Liver (tissue), 8 donors: ENCODE measurements at regions not wholly inside any gene's neighbourhood (a gene's known extent, or its start where the extent isn't known, plus 50 kb on each side); places are given as distances from the start of the nearest gene placed in this dataset.

ENCODE experiments used
- DNase-seq: peaks from one replicate; pipeline ENCODE4 v3.0.0-alpha.2; 2017; ENCODE audit warnings: low spot score
- H3K27ac ChIP-seq, 2 donors: one replicate each; pipeline ENCODE4 v1.7.0; 2013; ENCODE audit warnings: inconsistent platforms in 2 of 2, low read length in 2 of 2, control low read depth in 1 of 2, low read depth in 1 of 2, mild to moderate bottlenecking in 1 of 2
- H3K27me3 ChIP-seq, 4 donors: one replicate each; pipeline versions ENCODE4 v1.6.1 to v1.7.0; 2013; ENCODE audit warnings: low read length in 3 of 4, inconsistent platforms in 1 of 4, mild to moderate bottlenecking in 1 of 4, moderate library complexity in 1 of 4; ENCODE audit not compliant: control insufficient read depth in 4 of 4, insufficient read depth in 4 of 4
- H3K36me3 ChIP-seq, 4 donors: one replicate each; pipeline versions ENCODE4 v1.6.1 to v1.7.0; 2013; ENCODE audit warnings: low read length in 3 of 4, mild to moderate bottlenecking in 3 of 4, low read depth in 1 of 4, moderate library complexity in 1 of 4; ENCODE audit not compliant: control insufficient read depth in 4 of 4, insufficient read depth in 3 of 4
- H3K4me1 ChIP-seq, 4 donors: one replicate each; pipeline versions ENCODE4 v1.6.1 to v1.7.0; 2013; ENCODE audit warnings: low read length in 3 of 4, mild to moderate bottlenecking in 3 of 4, moderate library complexity in 1 of 4; ENCODE audit not compliant: control insufficient read depth in 4 of 4, insufficient read depth in 4 of 4
- H3K4me3 ChIP-seq, 3 donors: one replicate each; pipeline versions ENCODE4 v1.6.1 to v1.7.0; 2013; ENCODE audit warnings: low read length in 3 of 3, control low read depth in 1 of 3, low read depth in 1 of 3, mild to moderate bottlenecking in 1 of 3
- H3K9ac ChIP-seq, 2 donors: one replicate each; pipeline ENCODE4 v1.7.0; 2013; ENCODE audit warnings: low read length in 2 of 2, mild to moderate bottlenecking in 2 of 2, moderate library complexity in 2 of 2, control low read depth in 1 of 2, low read depth in 1 of 2
- H3K9me3 ChIP-seq, 4 donors: one replicate each; pipeline versions ENCODE4 v1.6.1 to v1.7.0; 2013; ENCODE audit warnings: low read length in 3 of 4; ENCODE audit not compliant: control insufficient read depth in 4 of 4
- FOXA1 ChIP-seq: IDR thresholded peaks from 2 replicates; pipeline ENCODE4 v1.6.1; 2016; ENCODE audit warnings: antibody characterized with exemption
- GABPA ChIP-seq, 2 donors: IDR thresholded peaks in 1 of 2; conservative IDR thresholded peaks in 1 of 2; 2 replicates each; pipeline ENCODE4 v1.6.1; 2016; ENCODE audit warnings: antibody characterized with exemption in 2 of 2, mild to moderate bottlenecking in 1 of 2, moderate library complexity in 1 of 2
- HNF4G ChIP-seq: IDR thresholded peaks from 2 replicates; pipeline ENCODE4 v1.6.1; 2016; ENCODE audit warnings: antibody characterized with exemption
- JUND ChIP-seq, 2 donors: IDR thresholded peaks; 2 replicates each; pipeline ENCODE4 v1.6.1; 2016; ENCODE audit warnings: antibody characterized with exemption in 2 of 2
- NR2F2 ChIP-seq: IDR thresholded peaks from 2 replicates; pipeline ENCODE4 v1.6.1; 2016; ENCODE audit warnings: antibody characterized with exemption
- RXRA ChIP-seq, 2 donors: IDR thresholded peaks; 2 replicates each; pipeline ENCODE4 v1.6.1; 2017 to 2018; ENCODE audit warnings: antibody characterized with exemption in 2 of 2, mild to moderate bottlenecking in 1 of 2
- SP1 ChIP-seq: IDR thresholded peaks from 2 replicates; pipeline ENCODE4 v1.6.1; 2018; ENCODE audit warnings: antibody characterized with exemption, mild to moderate bottlenecking
- TAF1 ChIP-seq: conservative IDR thresholded peaks from 2 replicates; pipeline ENCODE4 v1.6.1; 2016; ENCODE audit warnings: antibody characterized with exemption, mild to moderate bottlenecking
- YY1 ChIP-seq: IDR thresholded peaks from 2 replicates; pipeline ENCODE4 v1.6.1; 2016; ENCODE audit warnings: antibody characterized with exemption, mild to moderate bottlenecking
- WGBS: extraction: QIAGEN DNeasy Blood & Tissue Kit; methylation state at CpG from one replicate; pipeline ENCODE4 v1.1.7; 2013; 5-methylcytosine and 5-hydroxymethylcytosine counted together
- TF ChIP-seq, protein P1 (sequence below): IDR thresholded peaks from 2 replicates; pipeline ENCODE4 v1.6.1; 2016; ENCODE audit warnings: antibody characterized with exemption, mild to moderate bottlenecking
- TF ChIP-seq, protein P2 (sequence below): IDR thresholded peaks from 2 replicates; pipeline ENCODE4 v1.6.1; 2016; ENCODE audit warnings: antibody characterized with exemption
- TF ChIP-seq, protein P3 (sequence below): fragments of 150-350 bp; IDR thresholded peaks from 2 replicates; pipeline ENCODE4 v1.5.1; 2017; ENCODE audit warnings: improper control_type of control experiment, low read depth, low read length; ENCODE audit not compliant: missing input control
- donor health status: healthy.
- donor health status: healthy.
- donor health status: healthy.
- donor health status: healthy.
- donor health status: healthy.

DNA sequence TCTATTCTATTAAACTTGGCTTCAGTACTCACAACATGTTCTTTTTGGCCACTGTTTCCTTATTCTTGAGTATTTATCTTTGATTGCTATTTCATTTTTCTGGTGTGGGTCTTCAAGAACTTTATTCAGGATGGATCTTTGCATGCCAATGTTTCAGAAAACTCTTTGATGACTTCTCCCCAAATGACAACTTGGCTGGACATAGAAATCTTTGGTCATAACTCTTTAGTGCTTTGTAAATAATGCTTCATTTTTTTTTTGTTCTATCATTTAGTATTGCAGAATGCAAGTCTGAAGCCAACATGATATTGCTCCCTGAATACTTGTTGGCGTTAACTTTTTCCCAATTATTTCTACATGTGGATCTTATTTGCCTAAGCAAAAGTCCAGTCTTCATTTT, 103.6 kb upstream of the HS3ST2 start:
- TF ChIP-seq YY1 (no peak), FOXA1 (no peak), SP1 (no peak), HNF4G (no peak), TAF1 (no peak), NR2F2 (no peak)
- TF ChIP-seq, protein P1, sequence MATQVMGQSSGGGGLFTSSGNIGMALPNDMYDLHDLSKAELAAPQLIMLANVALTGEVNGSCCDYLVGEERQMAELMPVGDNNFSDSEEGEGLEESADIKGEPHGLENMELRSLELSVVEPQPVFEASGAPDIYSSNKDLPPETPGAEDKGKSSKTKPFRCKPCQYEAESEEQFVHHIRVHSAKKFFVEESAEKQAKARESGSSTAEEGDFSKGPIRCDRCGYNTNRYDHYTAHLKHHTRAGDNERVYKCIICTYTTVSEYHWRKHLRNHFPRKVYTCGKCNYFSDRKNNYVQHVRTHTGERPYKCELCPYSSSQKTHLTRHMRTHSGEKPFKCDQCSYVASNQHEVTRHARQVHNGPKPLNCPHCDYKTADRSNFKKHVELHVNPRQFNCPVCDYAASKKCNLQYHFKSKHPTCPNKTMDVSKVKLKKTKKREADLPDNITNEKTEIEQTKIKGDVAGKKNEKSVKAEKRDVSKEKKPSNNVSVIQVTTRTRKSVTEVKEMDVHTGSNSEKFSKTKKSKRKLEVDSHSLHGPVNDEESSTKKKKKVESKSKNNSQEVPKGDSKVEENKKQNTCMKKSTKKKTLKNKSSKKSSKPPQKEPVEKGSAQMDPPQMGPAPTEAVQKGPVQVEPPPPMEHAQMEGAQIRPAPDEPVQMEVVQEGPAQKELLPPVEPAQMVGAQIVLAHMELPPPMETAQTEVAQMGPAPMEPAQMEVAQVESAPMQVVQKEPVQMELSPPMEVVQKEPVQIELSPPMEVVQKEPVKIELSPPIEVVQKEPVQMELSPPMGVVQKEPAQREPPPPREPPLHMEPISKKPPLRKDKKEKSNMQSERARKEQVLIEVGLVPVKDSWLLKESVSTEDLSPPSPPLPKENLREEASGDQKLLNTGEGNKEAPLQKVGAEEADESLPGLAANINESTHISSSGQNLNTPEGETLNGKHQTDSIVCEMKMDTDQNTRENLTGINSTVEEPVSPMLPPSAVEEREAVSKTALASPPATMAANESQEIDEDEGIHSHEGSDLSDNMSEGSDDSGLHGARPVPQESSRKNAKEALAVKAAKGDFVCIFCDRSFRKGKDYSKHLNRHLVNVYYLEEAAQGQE: no peak
- WGBS: 83% methylated on average over 1 of the region's 1 CpG

DNA sequence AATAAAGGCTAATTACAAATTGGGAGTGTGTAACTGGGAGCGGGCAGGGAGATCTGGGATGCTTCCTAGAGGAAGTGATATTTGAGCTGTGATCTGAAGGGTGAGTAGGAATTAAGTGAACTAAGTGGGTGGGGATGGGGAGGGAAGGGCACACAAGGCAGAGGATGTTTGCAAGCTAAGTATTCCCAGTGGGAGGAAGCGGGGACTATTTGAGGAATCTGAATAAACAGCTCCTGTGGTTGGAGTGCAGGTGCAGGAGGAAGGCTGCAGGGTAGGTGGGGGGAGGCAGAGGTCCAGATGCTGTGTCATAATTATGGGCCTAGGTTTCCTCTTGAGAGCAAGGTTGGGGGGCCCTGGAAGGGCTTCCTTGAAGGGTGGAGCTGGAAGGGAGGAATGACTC, 102.1 kb upstream of the HS3ST2 start:
- Histone ChIP-seq H3K4me3 (no peak overlapping the region), H3K4me1 (no peaks in the 10 kb centered on the region), H3K27me3 (no peaks in the 10 kb centered on the region), H3K27ac (no peak overlapping the region), H3K36me3 (no peaks in the 10 kb centered on the region), H3K9me3 (peaks cover 12 to 28% (median 17%) of the 10 kb centered on the region in 4 donors), H3K9ac (no peak overlapping the region)
- WGBS: 86% methylated on average over 2 of the region's 2 CpGs
- TF ChIP-seq GABPA (IDR thresholded peaks at IDR 0.05 in 1 of 2, conservative IDR thresholded peaks at IDR 0.05 in 1 of 2) (no peak), JUND (IDR thresholded peaks at IDR 0.05) (no peak), YY1 (no peak), RXRA (IDR thresholded peaks at IDR 0.05) (no peak)
- TF ChIP-seq, protein P1: no peak
- TF ChIP-seq, protein P2, sequence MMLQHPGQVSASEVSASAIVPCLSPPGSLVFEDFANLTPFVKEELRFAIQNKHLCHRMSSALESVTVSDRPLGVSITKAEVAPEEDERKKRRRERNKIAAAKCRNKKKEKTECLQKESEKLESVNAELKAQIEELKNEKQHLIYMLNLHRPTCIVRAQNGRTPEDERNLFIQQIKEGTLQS: no peak
- TF ChIP-seq, protein P3, sequence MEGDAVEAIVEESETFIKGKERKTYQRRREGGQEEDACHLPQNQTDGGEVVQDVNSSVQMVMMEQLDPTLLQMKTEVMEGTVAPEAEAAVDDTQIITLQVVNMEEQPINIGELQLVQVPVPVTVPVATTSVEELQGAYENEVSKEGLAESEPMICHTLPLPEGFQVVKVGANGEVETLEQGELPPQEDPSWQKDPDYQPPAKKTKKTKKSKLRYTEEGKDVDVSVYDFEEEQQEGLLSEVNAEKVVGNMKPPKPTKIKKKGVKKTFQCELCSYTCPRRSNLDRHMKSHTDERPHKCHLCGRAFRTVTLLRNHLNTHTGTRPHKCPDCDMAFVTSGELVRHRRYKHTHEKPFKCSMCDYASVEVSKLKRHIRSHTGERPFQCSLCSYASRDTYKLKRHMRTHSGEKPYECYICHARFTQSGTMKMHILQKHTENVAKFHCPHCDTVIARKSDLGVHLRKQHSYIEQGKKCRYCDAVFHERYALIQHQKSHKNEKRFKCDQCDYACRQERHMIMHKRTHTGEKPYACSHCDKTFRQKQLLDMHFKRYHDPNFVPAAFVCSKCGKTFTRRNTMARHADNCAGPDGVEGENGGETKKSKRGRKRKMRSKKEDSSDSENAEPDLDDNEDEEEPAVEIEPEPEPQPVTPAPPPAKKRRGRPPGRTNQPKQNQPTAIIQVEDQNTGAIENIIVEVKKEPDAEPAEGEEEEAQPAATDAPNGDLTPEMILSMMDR: no peak
- DNase-seq: no peak

More for the DNA sequence above, 103.6 kb upstream of the HS3ST2 start:
- Histone ChIP-seq H3K27ac (no peak overlapping the region), H3K9ac (no peak overlapping the region), H3K27me3 (no peaks in the 10 kb centered on the region), H3K4me3 (no peak overlapping the region), H3K4me1 (no peaks in the 10 kb centered on the region), H3K9me3 (peaks cover 12 to 28% (median 17%) of the 10 kb centered on the region in 4 donors), H3K36me3 (no peaks in the 10 kb centered on the region)
- DNase-seq: no peak
